OCI-LY1 (cell line): ENCODE measurements at regions not wholly inside any gene's neighbourhood (a gene's known extent, or its start where the extent isn't known, plus 50 kb on each side); places are given as distances from the start of the nearest gene placed in this dataset.

Source experiments
- H2AFZ ChIP-seq: fragments of 200-600 bp; sonication (generic), shearing (Covaris generic); 2 replicates; pipeline ENCODE4 v1.6.0; 2014; ENCODE audit warnings: antibody characterized with exemption, mild to moderate bottlenecking, low read length
- H3F3A ChIP-seq: fragments of 200-600 bp; sonication (generic), shearing (Covaris generic); 2 replicates; pipeline ENCODE4 v1.6.0; 2014; ENCODE audit warnings: mild to moderate bottlenecking, antibody characterized with exemption, low read length, moderate library complexity; ENCODE audit not compliant: insufficient read depth
- H3K27ac ChIP-seq: fragments of 200-600 bp; sonication (generic); 2 replicates; pipeline ENCODE4 v1.5.1; 2014; ENCODE audit warnings: low read length, mixed run types, mild to moderate bottlenecking, low read depth; ENCODE audit not compliant: poor library complexity, severe bottlenecking
- H3K27me3 ChIP-seq: fragments of 200-600 bp; sonication (generic); 2 replicates; pipeline ENCODE4 v1.6.0; 2014; ENCODE audit warnings: antibody characterized with exemption, mild to moderate bottlenecking, low read length, moderate library complexity; ENCODE audit not compliant: insufficient read depth
- H3K36me3 ChIP-seq: fragments of 200-600 bp; sonication (generic); 2 replicates; pipeline ENCODE4 v1.6.1; 2014; ENCODE audit warnings: mild to moderate bottlenecking, antibody characterized with exemption, low read length, moderate library complexity, mixed read lengths; ENCODE audit not compliant: insufficient read depth
- H3K4me1 ChIP-seq: fragments of 200-600 bp; sonication (generic); 2 replicates; pipeline ENCODE4 v1.5.1; 2014; ENCODE audit warnings: mild to moderate bottlenecking, low read length, moderate library complexity; ENCODE audit not compliant: insufficient read depth, severe bottlenecking
- H3K4me2 ChIP-seq: fragments of 200-600 bp; sonication (generic), shearing (Covaris generic); 2 replicates; pipeline ENCODE4 v1.6.1; 2014; ENCODE audit warnings: low read length
- H3K4me3 ChIP-seq: fragments of 200-600 bp; sonication (generic); 2 replicates; pipeline ENCODE4 v1.5.1; 2014; ENCODE audit warnings: low read length, low read depth, mild to moderate bottlenecking, mixed read lengths; ENCODE audit not compliant: poor library complexity, severe bottlenecking
- H3K79me2 ChIP-seq: fragments of 200-600 bp; shearing (Covaris generic); 2 replicates; pipeline ENCODE4 v1.6.1; 2016; ENCODE audit warnings: mixed run types, low read length, mixed read lengths; ENCODE audit not compliant: insufficient read depth
- H3K9ac ChIP-seq: fragments of 200-600 bp; sonication (generic), shearing (Covaris generic); 2 replicates; pipeline ENCODE4 v1.6.1; 2014; ENCODE audit warnings: mild to moderate bottlenecking, low read length, mixed read lengths
- H3K9me2 ChIP-seq: fragments of 200-600 bp; sonication (generic), shearing (Covaris generic); 2 replicates; pipeline ENCODE4 v1.6.1; 2014; ENCODE audit warnings: low read depth, mild to moderate bottlenecking, low read length, mixed read lengths
- H3K9me3 ChIP-seq: fragments of 200-600 bp; shearing (Covaris generic); 2 replicates; pipeline ENCODE4 v1.6.1; 2014; ENCODE audit warnings: low read length, mixed read lengths
- H4K20me1 ChIP-seq: fragments of 200-600 bp; sonication (generic), shearing (Covaris generic); 2 replicates; pipeline ENCODE4 v1.6.0; 2016; ENCODE audit warnings: mild to moderate bottlenecking, low read length; ENCODE audit not compliant: insufficient read depth
- EZH2 ChIP-seq: fragments of 200-600 bp; sonication (generic), shearing (Covaris generic); IDR thresholded peaks from 2 replicates; pipeline ENCODE4 v1.8.0; 2017; ENCODE audit warnings: borderline replicate concordance, mixed run types, mild to moderate bottlenecking, antibody characterized with exemption, low read length, moderate library complexity, mixed read lengths
- TF ChIP-seq, protein P1 (sequence below): fragments of 200-600 bp; sonication (generic), shearing (Covaris generic); IDR thresholded peaks from 2 replicates; pipeline ENCODE4 v1.5.1; 2017; ENCODE audit warnings: mild to moderate bottlenecking, antibody characterized with exemption, low read length, moderate library complexity, mixed read lengths

DNA sequence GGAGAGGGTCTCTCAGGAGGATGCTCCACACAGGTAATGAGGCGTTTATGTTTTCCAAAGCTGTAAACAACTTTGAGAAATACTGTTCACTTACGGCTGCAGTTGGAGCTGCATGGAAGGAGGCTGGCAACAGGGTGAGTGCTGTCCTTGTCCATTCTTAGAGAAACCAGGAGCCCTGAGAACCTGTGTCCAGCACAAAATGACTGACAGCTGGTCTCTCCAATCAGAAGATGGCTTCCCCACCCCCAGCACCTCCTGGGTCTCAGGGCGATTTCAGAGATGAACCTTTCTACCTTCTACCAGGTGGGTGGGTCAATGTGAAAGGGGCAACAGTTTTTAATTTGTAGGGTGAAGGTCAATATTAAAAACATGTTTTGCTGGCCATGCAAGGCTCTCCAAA is 353.6 kb downstream of the NPHP4 start:
- Histone ChIP-seq H3K9ac (no peak overlapping the region), H3K79me2 (no peaks in the 10 kb centered on the region), H3K4me3 (no peak overlapping the region), H3K36me3 (no peaks in the 10 kb centered on the region), H3K4me2 (no peak overlapping the region), H3K9me2 (no peaks in the 10 kb centered on the region), H2AFZ (no peak overlapping the region), H3K4me1 (no peaks in the 10 kb centered on the region), H3K27me3 (0 out of 2 replicates have a peak, but pooled peaks cover 6% of the 10 kb centered on the region), H3K9me3 (no peaks in the 10 kb centered on the region), H3K27ac (no peak overlapping the region), H4K20me1 (no peaks in the 10 kb centered on the region), H3F3A (no peaks in the 10 kb centered on the region)
- no peak for TF ChIP-seq EZH2
- TF ChIP-seq, protein P1, sequence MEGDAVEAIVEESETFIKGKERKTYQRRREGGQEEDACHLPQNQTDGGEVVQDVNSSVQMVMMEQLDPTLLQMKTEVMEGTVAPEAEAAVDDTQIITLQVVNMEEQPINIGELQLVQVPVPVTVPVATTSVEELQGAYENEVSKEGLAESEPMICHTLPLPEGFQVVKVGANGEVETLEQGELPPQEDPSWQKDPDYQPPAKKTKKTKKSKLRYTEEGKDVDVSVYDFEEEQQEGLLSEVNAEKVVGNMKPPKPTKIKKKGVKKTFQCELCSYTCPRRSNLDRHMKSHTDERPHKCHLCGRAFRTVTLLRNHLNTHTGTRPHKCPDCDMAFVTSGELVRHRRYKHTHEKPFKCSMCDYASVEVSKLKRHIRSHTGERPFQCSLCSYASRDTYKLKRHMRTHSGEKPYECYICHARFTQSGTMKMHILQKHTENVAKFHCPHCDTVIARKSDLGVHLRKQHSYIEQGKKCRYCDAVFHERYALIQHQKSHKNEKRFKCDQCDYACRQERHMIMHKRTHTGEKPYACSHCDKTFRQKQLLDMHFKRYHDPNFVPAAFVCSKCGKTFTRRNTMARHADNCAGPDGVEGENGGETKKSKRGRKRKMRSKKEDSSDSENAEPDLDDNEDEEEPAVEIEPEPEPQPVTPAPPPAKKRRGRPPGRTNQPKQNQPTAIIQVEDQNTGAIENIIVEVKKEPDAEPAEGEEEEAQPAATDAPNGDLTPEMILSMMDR = no peak

DNA sequence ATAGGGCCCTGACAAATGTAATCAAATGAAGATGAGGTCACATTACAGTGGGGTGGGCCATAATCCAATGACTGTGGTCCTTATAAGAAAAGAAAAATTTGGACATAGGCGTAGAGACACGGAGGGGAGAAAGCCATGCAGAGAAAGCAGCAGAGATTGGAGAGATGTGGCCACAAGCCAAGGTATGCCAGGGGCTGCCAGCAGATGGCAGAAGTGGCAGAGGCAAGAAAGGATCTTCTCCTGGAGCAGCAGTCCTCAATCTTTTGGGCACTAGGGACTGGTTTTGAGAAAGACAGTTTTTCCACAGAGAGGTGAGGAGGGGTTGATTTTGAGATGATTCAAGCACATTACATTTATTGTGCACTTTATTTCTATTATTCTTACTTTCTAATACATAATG is 355.1 kb downstream of the NPHP4 start:
- no peak overlapping the region for H3K27ac ChIP-seq
- H2AFZ ChIP-seq = no peak overlapping the region
- H3K9ac ChIP-seq = no peak overlapping the region
- no peak for TF ChIP-seq EZH2
- TF ChIP-seq, protein P1 = peak; percentile 48; the same call in 1 of the 2 replicates
- H3K36me3 ChIP-seq = no peaks in the 10 kb centered on the region
- 0 out of 2 replicates have a peak, but pooled peaks cover 6% of the 10 kb centered on the region for H3K27me3 ChIP-seq
- no peaks in the 10 kb centered on the region for H3K9me3 ChIP-seq
- no peaks in the 10 kb centered on the region for H3K9me2 ChIP-seq
- no peak overlapping the region for H3K4me3 ChIP-seq
- no peaks in the 10 kb centered on the region for H4K20me1 ChIP-seq
- no peaks in the 10 kb centered on the region for H3K4me1 ChIP-seq
- no peak overlapping the region for H3K4me2 ChIP-seq
- no peaks in the 10 kb centered on the region for H3K79me2 ChIP-seq
- H3F3A ChIP-seq = no peaks in the 10 kb centered on the region

DNA sequence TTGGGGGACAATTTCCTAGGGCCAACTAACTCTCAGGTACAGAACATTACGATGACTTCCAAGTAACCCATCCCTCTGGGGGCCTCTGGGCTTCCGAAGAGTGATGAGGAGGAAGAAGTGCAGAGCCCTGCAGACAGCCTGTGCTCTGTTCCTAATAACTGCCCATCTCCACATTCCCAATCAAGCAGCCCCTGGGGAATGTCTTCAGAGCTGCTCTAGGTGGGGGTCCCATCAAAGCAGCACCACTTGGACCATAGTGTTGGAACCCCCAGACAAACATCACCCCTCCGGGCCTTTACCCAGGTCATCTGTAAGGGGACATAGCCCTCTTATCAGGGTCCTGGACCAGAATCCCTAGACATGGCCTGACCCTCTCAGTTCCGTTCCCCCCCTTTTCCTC is 357.3 kb downstream of the NPHP4 start:
- Histone ChIP-seq H4K20me1 (no peaks in the 10 kb centered on the region), H3K27me3 (0 out of 2 replicates have a peak, but pooled peaks cover 6% of the 10 kb centered on the region), H2AFZ (no peak overlapping the region), H3K4me2 (no peak overlapping the region), H3K27ac (no peak overlapping the region), H3K9me3 (no peaks in the 10 kb centered on the region), H3K4me3 (no peak overlapping the region), H3F3A (no peaks in the 10 kb centered on the region), H3K9ac (no peak overlapping the region), H3K9me2 (no peaks in the 10 kb centered on the region), H3K79me2 (no peaks in the 10 kb centered on the region), H3K4me1 (no peaks in the 10 kb centered on the region), H3K36me3 (no peaks in the 10 kb centered on the region)
- TF ChIP-seq, protein P1 = no peak
- TF ChIP-seq EZH2 = no peak
